ENCODE measurements at regions not wholly inside any gene's neighbourhood (a gene's known extent, or its start where the extent isn't known, plus 50 kb on each side); places are given as distances from the start of the nearest gene placed in this dataset.

DNA sequence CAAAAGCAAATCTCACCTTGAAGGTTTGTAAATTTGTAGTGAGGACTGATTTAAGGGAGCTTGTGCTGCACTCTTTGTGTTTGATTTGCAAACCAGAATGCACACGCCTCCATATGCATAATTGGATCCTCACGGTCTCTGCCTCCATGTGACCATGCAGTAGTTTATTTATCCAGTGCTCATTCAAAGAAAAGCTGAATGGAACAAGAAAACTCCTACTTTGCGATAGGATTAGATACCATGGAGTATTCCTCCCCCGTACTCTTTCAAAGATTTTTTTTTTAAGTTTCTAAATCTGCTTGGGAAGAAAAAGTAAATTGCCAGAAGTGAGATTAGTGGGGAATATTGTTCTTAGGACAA, 290.4 kb upstream of the TUT7 start:
- TF ChIP-seq, protein P1, sequence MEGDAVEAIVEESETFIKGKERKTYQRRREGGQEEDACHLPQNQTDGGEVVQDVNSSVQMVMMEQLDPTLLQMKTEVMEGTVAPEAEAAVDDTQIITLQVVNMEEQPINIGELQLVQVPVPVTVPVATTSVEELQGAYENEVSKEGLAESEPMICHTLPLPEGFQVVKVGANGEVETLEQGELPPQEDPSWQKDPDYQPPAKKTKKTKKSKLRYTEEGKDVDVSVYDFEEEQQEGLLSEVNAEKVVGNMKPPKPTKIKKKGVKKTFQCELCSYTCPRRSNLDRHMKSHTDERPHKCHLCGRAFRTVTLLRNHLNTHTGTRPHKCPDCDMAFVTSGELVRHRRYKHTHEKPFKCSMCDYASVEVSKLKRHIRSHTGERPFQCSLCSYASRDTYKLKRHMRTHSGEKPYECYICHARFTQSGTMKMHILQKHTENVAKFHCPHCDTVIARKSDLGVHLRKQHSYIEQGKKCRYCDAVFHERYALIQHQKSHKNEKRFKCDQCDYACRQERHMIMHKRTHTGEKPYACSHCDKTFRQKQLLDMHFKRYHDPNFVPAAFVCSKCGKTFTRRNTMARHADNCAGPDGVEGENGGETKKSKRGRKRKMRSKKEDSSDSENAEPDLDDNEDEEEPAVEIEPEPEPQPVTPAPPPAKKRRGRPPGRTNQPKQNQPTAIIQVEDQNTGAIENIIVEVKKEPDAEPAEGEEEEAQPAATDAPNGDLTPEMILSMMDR (IDR thresholded peaks at IDR 0.05; ENCODE audit: insufficient read depth, low read length, missing control alignments), result no peak
- POLR2A ChIA-PET, result no interaction called here
- no peak for DNase-seq (ENCODE audit: low read depth, low spot score)
- CTCF ChIA-PET, result interaction anchor here (0.6 to 1.4 kb wide), 2 partner anchors 27 to 680 kb away, joined by 3 to 4 read pairs; no protein-coding TSS in a partner anchor
- H3K4me3 ChIP-seq (ENCODE audit: low read depth, low read length), result no peak overlapping the region

DNA sequence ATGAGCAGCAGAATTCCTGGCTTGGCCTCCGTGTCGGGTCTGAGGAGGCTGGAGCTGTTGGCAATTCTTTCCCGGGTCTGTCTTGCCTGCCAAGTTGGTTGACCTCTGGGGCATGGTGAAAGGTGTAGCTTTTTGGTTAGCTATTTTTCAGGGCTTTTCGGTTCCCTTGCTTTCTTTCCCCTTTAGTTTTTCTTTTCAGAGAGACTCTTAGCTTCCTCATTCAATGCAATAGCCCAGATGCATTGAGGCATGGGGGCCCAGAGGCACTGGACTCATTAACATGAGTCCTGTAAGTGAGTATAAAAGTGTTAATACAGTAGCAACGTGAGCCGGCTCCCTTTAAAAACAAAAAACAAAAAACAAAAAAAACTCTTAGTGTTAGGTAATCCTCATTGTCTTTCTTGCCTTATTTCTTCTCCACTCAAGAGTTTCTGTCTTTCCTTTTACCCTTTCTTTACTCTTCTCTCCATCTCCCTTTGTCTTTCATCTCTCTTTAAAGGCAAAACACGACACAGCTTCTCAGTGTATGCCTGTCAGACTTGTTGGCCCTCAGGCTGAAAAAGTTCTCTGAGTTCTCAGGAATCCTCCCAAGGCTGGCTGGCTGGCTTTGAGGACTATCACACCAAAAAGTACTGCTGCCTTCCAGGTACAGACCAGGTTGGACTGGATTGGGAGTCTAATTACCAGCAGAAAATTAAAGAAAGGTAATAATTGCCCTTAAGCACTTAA, 289.9 kb upstream of the TUT7 start:
- ChIA-PET POLR2A (no interaction called here), CTCF (interaction anchor here (0.9 to 1.4 kb wide), 2 partner anchors 26 to 156 kb away, joined by 3 to 4 read pairs; no protein-coding TSS in a partner anchor)
- no peak for DNase-seq (ENCODE audit: low read depth, low spot score)
- TF ChIP-seq, protein P1 (IDR thresholded peaks at IDR 0.05; ENCODE audit: insufficient read depth, low read length, missing control alignments), result no peak
- no peak overlapping the region for H3K4me3 ChIP-seq (ENCODE audit: low read depth, low read length)

DNA sequence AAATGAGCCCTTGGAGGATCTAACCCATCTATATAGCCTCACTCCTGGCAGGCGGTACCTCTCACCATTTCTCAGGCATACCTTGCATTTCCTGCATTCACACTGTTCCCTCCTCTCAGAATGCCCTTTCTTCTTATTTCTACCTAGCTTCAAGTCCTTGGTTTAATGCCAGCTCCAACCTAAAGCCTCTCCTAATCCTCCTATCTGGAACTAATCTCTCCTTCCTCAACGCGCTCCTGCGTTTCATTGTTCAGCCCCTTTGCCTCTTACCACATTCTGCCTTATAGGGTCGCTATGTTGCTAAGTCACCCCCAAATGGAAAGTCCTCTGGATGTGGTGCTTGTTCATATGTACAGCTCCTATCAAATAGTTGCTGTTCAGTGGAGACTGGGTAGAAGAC, 288.5 kb upstream of the TUT7 start:
- ChIA-PET POLR2A (no interaction called here), CTCF (no interaction called here)
- DNase-seq (ENCODE audit: low read depth, low spot score), result no peak
- TF ChIP-seq, protein P1 (IDR thresholded peaks at IDR 0.05; ENCODE audit: insufficient read depth, low read length, missing control alignments), result no peak
- no peak overlapping the region for H3K4me3 ChIP-seq (ENCODE audit: low read depth, low read length)

DNA sequence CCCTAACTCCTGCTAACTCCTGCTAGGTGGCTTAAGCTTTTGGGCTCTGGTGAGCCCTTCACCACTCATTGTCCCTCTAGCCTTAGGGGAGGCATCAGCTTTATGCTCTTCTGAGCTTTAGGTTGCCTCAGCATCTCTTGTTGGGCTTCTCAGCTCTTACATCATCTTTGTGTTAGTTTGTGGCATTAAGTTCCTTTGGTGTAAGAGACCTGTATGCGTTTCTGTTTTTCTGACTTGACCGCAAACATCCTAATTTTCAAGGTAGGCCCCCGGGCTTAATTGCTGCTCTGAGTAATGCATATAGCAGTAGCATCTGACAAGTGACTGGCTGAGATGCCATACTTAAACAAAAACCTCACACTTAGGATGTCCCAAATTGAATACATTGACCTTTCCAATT, 287.8 kb upstream of the TUT7 start:
- no peak for DNase-seq (ENCODE audit: low read depth, low spot score)
- TF ChIP-seq, protein P1 (IDR thresholded peaks at IDR 0.05; ENCODE audit: insufficient read depth, low read length, missing control alignments), result no peak
- ChIA-PET CTCF (interaction anchor here (1.1 to 1.4 kb wide), 2 partner anchors 155 to 305 kb away, joined by 3 to 7 read pairs; no protein-coding TSS in a partner anchor), POLR2A (no interaction called here)
- no peak overlapping the region for H3K4me3 ChIP-seq (ENCODE audit: low read depth, low read length)

DNA sequence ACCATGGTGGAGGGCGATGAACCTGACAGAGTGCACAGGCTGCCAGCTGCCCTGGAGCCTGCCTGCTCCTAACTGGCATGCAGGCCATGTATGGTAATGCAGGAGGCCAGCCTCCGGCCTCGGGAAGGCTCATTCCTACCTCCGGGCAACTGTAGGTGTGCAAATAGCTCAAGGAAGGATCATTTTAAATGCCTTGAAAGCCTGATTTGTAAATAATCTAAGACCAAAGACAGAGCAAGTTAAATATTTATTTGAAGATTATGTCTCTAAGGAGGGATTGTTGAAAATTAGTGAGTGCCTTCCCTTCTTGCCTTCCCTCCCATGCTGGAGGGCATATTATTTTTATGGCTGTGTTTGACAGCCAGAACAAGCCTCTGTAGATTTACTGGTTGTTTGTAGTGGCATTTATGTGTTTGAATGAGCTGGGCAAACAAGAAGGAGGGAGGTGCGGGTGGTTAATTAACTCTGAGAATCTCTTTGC, 285.7 kb upstream of the TUT7 start:
- ChIA-PET CTCF (no interaction called here), POLR2A (no interaction called here)
- no peak for DNase-seq (ENCODE audit: low read depth, low spot score)
- TF ChIP-seq, protein P1 (IDR thresholded peaks at IDR 0.05; ENCODE audit: insufficient read depth, low read length, missing control alignments), result no peak
- H3K4me3 ChIP-seq (ENCODE audit: low read depth, low read length), result no peak overlapping the region

DNA sequence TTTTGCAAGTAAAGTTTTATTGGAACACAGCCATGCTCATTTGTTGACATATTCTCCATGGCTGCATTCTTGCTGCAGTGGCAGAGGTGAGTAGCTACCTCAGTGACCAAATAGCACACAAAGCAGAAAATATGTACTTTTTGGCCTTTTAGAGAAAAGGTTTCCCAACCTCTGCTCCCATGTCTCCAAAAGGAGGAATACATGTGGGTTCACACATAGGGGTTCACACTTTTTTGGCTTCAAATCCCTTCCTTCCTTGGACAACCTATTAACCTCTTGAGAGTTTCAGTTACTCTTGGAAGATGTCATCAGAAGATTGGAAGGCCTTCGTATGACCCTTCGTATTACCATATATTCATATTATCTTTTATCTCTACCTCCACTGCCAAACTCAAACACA, 285.1 kb upstream of the TUT7 start:
- H3K4me3 ChIP-seq (ENCODE audit: low read depth, low read length), result no peak overlapping the region
- ChIA-PET POLR2A (no interaction called here), CTCF (interaction anchor here (1.0 to 3.4 kb wide), 11 partner anchors 9 to 308 kb away, joined by 3 to 17 read pairs (median 10); partner anchors contain the start of gene GAS1)
- TF ChIP-seq, protein P1 (IDR thresholded peaks at IDR 0.05; ENCODE audit: insufficient read depth, low read length, missing control alignments), result no peak
- no peak for DNase-seq (ENCODE audit: low read depth, low spot score)
